HL-60 (cell line): ENCODE measurements at regions not wholly inside any gene's neighbourhood (a gene's known extent, or its start where the extent isn't known, plus 50 kb on each side); places are given as distances from the start of the nearest gene placed in this dataset.

Experiments used
- DNase-seq, 2 experiments: peaks; one replicate each; pipeline ENCODE4 v3.0.0-alpha.2; 2010 to 2020; ENCODE audit warnings: low read depth in 1 of 2, low spot score in 1 of 2
- H3K27ac ChIP-seq: fragments of 250-450 bp; sonication (Bioruptor Pico); replicated peaks from 2 replicates; pipeline ENCODE4 v1.5.1; 2020; ENCODE audit warnings: mild to moderate bottlenecking, moderate library complexity
- H3K27me3 ChIP-seq: fragments of 250-450 bp; sonication (Bioruptor Pico); 2 replicates; pipeline ENCODE4 v1.5.1; 2021; ENCODE audit warnings: mild to moderate bottlenecking, moderate library complexity; ENCODE audit not compliant: insufficient read depth, poor library complexity, severe bottlenecking
- H3K4me3 ChIP-seq: replicated peaks from 2 replicates; pipeline ENCODE4 v1.5.1; 2011; ENCODE audit warnings: mild to moderate bottlenecking, control low read depth, low read length; ENCODE audit not compliant: insufficient read depth
- GABPA ChIP-seq: IDR thresholded peaks from 2 replicates; pipeline ENCODE4 v1.6.1; 2012; ENCODE audit warnings: low read depth
- POLR2AphosphoS5 ChIP-seq: IDR thresholded peaks from 2 replicates; pipeline ENCODE4 v1.6.1; 2012; ENCODE audit warnings: low read depth
- SPI1 ChIP-seq: IDR thresholded peaks from 2 replicates; pipeline ENCODE4 v1.6.1; 2012; ENCODE audit warnings: low read depth, mild to moderate bottlenecking, borderline replicate concordance
- TF ChIP-seq, protein P1 (sequence below): IDR thresholded peaks from one replicate; pipeline ENCODE4 v1.5.1; 2011; ENCODE audit warnings: low read length, control low read depth, inconsistent platforms; ENCODE audit not compliant: insufficient read depth
- TF ChIP-seq, protein P2 (sequence below): IDR thresholded peaks from 2 replicates; pipeline ENCODE4 v1.6.1; 2012; ENCODE audit warnings: low read depth; ENCODE audit not compliant: insufficient replicate concordance

DNA sequence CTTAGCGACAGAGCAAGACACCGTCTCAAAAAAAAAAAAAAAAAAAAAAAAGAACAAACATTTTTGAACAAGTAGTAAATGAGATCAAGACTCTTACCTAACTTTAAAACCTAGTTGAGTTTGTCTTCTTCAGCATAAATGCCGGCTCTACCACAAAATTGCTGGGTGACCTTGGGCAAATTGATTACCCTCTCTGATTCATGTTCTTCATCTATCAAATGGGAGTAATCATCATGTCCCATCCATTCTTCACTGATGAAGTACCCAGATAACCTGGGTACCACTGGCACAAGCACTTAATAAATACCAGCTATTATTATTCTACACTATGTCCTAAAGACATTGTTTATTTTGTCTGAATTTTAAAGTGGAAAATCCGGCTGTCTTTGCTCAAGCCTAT lies 96.3 kb downstream of the ATPSCKMT start:
- TF ChIP-seq, protein P1, sequence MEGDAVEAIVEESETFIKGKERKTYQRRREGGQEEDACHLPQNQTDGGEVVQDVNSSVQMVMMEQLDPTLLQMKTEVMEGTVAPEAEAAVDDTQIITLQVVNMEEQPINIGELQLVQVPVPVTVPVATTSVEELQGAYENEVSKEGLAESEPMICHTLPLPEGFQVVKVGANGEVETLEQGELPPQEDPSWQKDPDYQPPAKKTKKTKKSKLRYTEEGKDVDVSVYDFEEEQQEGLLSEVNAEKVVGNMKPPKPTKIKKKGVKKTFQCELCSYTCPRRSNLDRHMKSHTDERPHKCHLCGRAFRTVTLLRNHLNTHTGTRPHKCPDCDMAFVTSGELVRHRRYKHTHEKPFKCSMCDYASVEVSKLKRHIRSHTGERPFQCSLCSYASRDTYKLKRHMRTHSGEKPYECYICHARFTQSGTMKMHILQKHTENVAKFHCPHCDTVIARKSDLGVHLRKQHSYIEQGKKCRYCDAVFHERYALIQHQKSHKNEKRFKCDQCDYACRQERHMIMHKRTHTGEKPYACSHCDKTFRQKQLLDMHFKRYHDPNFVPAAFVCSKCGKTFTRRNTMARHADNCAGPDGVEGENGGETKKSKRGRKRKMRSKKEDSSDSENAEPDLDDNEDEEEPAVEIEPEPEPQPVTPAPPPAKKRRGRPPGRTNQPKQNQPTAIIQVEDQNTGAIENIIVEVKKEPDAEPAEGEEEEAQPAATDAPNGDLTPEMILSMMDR = no peak
- TF ChIP-seq SPI1 (no peak), GABPA (no peak), POLR2AphosphoS5 (no peak)
- TF ChIP-seq, protein P2, sequence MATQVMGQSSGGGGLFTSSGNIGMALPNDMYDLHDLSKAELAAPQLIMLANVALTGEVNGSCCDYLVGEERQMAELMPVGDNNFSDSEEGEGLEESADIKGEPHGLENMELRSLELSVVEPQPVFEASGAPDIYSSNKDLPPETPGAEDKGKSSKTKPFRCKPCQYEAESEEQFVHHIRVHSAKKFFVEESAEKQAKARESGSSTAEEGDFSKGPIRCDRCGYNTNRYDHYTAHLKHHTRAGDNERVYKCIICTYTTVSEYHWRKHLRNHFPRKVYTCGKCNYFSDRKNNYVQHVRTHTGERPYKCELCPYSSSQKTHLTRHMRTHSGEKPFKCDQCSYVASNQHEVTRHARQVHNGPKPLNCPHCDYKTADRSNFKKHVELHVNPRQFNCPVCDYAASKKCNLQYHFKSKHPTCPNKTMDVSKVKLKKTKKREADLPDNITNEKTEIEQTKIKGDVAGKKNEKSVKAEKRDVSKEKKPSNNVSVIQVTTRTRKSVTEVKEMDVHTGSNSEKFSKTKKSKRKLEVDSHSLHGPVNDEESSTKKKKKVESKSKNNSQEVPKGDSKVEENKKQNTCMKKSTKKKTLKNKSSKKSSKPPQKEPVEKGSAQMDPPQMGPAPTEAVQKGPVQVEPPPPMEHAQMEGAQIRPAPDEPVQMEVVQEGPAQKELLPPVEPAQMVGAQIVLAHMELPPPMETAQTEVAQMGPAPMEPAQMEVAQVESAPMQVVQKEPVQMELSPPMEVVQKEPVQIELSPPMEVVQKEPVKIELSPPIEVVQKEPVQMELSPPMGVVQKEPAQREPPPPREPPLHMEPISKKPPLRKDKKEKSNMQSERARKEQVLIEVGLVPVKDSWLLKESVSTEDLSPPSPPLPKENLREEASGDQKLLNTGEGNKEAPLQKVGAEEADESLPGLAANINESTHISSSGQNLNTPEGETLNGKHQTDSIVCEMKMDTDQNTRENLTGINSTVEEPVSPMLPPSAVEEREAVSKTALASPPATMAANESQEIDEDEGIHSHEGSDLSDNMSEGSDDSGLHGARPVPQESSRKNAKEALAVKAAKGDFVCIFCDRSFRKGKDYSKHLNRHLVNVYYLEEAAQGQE = no peak

DNA sequence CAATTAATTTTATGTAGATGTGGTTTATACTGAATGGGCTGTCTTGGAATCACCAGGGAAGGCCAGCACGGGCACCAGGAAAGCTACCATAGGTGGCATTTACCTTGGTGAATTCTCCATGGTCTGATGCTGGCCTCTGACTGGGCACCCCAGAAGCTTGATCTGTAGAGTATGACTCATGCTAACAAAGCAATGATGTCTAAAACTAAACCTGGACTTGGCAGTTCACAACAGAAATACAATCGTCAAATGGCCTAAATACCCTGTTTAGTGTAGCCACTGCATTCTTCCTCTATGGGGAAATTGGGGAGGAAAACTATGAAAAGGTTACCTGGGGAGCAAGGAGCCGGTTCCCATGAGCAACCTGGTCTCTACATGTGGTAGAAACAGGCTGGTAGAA lies 98.0 kb downstream of the ATPSCKMT start:
- no peak for TF ChIP-seq POLR2AphosphoS5
- TF ChIP-seq, protein P1 = no peak
- no peak for TF ChIP-seq SPI1
- no peak for DNase-seq
- Histone ChIP-seq H3K27ac (no peak overlapping the region), H3K27me3 (peaks cover 6% of the 10 kb centered on the region), H3K4me3 (no peak overlapping the region)

More for the DNA sequence above, 96.3 kb downstream of the ATPSCKMT start:
- Histone ChIP-seq H3K4me3 (no peak overlapping the region), H3K27me3 (no peaks in the 10 kb centered on the region), H3K27ac (no peak overlapping the region)
- DNase-seq = no peak

DNA sequence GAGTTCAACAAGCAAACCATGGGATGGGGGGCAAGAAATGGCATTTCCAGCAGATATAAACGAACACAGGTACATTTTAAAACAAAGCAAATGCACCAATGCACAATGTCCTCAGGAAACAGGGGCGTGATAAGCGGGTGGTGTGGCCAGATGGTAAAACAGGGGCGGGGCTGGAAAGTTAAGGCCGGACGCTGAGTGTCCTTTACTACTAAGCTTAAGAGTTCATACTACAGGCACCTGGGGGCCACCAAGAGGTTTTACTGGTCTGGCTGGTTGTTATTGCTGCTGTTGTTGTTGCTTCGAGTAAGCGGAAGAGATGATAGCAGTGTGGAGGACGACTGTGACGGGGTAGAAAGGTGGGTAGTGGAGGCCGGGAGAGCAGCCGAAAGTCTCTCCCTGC lies 99.8 kb downstream of the ATPSCKMT start:
- TF ChIP-seq, protein P2 = no peak
- no peak for TF ChIP-seq GABPA
- TF ChIP-seq, protein P1 = no peak
- no peak for TF ChIP-seq SPI1
- TF ChIP-seq POLR2AphosphoS5 = no peak

DNA sequence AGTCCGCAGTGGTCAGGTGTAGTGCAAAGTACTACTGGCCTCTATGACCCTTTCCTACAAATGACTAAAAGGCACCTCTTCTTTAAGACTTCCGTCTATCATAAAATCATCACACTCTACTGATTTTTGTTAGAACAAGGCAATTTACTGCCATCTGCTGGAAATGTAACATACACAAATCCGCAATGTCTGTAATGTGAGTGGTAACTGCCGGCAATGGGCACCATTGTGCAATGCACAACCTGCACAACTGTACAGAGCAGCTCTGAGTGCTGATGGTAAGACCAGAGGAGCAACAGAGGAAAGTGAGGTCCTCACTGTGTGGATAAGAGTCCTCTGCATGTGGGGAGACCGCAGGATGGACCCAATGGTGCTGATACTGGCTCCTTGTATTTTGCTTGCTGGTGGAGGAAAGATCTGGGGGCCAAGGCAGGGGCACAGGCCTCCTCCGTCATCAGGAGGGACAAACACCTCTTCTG lies 103.7 kb downstream of the ATPSCKMT start:
- TF ChIP-seq, protein P1 = no peak
- no peak for TF ChIP-seq POLR2AphosphoS5
- TF ChIP-seq GABPA = no peak
- TF ChIP-seq SPI1 = no peak
- TF ChIP-seq, protein P2 = no peak
- peak in 1 of 2 experiments; percentile 31 for DNase-seq

More for the DNA sequence above, 99.8 kb downstream of the ATPSCKMT start:
- DNase-seq = no peak
- Histone ChIP-seq H3K4me3 (no peak overlapping the region), H3K27me3 (peaks cover 6% of the 10 kb centered on the region), H3K27ac (no peak overlapping the region)

More for the DNA sequence above, 103.7 kb downstream of the ATPSCKMT start:
- H3K27me3 ChIP-seq = peaks cover 6% of the 10 kb centered on the region
- no peak overlapping the region for H3K27ac ChIP-seq
- no peak overlapping the region for H3K4me3 ChIP-seq
